HepG2 (cell line): ENCODE measurements at regions not wholly inside any gene's neighbourhood (a gene's known extent, or its start where the extent isn't known, plus 50 kb on each side); places are given as distances from the start of the nearest gene placed in this dataset.

ENCODE experiments used
- ATF7 ChIP-seq, 2 experiments: fragments of 450-650 bp in 1 of 2; sonication (generic) in 1 of 2; formaldehyde crosslinking in 1 of 2; IDR thresholded peaks; 2 replicates each; pipeline versions ENCODE4 v1.4.0 to v1.6.1; 2016 to 2020; ENCODE audit warnings: antibody characterized with exemption in 1 of 2, mild to moderate bottlenecking in 1 of 2, missing genetic modification reagents in 1 of 2
- GMEB1 ChIP-seq: sonication (generic); formaldehyde crosslinking; IDR thresholded peaks from 2 replicates; pipeline ENCODE4 v1.5.1; 2020; ENCODE audit warnings: missing genetic modification reagents, mild to moderate bottlenecking, borderline replicate concordance
- TEAD2 ChIP-seq: sonication (generic); formaldehyde crosslinking; IDR thresholded peaks from 2 replicates; pipeline ENCODE4 v1.9.0; 2021; ENCODE audit warnings: missing genetic modification reagents

- no peak for TF ChIP-seq ATF7 (IDR thresholded peaks at IDR 0.05)
- TF ChIP-seq ATF7 (CRISPR knock-in tag; IDR thresholded peaks at IDR 0.05) = no peak
- TF ChIP-seq TEAD2 = no peak
- TF ChIP-seq GMEB1 = no peak
These were observed 222.4 kb downstream of the SPRY2 start for GRCh38 chr13:80118506-80118905.
